CD4-positive, alpha-beta T cell treated with Interferon alpha-2 for 1 hour (primary cell): ENCODE measurements at regions not wholly inside any gene's neighbourhood (a gene's known extent, or its start where the extent isn't known, plus 50 kb on each side); places are given as distances from the start of the nearest gene placed in this dataset.

ENCODE experiments used
- DNase-seq, 2 donors: peaks; one replicate each; pipeline ENCODE4 v3.0.0-alpha.2; 2020 to 2022

DNA sequence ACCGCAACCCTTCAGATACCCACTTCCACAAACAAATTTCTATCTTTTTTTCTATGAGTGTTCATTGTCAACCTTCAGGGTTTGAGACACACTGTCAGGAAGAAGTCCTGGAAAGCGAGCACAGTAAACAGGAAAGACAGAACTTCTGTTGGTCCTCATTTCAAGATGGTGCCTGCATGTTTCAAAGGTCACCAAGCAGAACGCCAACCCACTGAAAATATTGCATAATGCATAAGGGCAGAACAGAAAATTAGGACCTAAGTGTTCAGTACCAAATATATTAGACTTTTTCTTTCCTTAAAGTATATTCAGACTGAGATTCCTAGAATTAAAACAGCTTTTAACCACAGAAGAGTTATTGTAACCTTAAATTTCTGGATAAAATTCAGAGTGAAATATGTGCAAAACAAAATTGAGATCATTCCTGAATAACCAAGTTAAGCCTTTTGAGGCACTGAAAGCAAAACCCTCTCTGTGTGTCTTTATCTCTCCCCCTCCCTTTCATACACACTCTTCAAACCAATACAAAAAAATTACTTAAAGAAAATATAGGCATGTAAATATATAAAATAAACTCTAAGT is 387.8 kb upstream of the THBS1 start:
- DNase-seq = no peak

DNA sequence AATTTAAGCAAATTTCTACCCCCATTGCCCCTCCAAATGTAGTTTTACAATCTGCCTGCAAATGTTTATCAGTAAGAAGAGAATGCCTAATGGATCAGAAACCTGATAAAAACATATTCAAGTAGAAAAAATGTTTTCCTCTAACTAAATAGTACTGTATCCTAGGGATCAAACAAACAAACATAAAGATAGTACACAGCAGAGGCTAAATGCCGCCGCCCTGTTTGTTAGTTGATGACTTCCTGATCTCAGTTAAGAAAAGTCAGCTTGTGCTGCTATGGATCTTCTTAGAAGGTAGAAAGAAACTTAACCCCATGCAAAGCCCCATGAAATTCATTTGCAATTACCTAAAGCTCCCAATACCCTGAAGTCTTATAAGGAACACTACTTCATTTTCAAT is 387.3 kb upstream of the THBS1 start:
- no peak for DNase-seq

DNA sequence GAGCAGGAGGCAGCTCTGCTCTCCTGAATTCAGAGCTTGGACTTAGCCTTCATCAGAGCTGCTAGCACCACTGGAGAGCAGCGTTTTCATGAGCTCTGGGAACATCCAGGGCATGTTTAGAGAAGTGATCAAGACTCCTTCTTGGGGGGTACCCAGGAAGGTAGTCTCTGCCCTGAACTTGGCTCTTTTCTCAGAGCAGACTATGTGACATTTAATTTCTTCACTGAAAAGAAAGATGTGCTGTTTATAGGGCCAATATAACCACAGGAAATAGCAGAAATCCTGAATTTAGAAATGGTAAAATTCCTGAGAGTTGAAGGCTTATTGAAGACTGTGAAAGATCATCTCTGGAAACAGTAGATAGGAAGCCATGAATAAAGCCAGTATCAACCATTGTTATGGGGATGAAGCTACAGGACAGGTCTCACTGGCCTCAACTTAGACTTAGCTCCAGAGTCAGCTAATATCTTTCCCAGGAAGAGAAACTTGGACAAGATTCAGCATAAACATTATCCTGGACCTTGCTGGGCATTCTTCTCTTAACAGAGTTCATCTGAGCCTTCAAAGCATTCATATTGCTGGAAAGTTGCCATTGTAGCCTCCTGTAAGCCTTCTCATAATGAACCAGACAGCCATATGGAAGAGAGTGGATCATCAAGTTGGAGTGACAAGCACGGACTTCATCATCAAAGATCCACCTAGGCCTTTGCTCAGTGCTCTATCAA is 386.6 kb upstream of the THBS1 start:
- DNase-seq = no peak

DNA sequence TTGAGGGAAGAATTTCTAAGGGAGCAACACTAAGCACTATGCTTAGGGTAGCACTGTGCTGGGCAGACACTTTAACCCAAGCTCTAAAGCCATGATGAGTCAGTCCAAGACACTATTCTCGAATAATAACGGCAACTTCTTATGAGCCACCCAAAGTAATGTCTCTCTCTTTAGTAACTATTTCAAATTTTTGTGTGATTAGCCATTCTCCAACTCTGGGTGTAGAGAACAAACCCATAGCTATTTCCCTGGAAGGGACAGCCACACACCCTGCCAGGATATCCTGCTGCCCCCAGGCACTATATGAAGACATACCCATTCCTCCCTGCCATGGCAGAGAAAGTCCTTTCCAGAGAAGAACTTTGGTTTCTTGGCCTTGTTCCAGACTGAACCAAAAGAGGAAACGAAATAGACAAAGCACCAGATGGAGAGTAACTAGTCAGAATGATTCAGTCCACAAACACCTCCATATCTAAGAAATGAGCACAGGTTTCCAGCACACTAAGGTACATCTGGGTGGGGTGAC is 384.9 kb upstream of the THBS1 start:
- no peak for DNase-seq

DNA sequence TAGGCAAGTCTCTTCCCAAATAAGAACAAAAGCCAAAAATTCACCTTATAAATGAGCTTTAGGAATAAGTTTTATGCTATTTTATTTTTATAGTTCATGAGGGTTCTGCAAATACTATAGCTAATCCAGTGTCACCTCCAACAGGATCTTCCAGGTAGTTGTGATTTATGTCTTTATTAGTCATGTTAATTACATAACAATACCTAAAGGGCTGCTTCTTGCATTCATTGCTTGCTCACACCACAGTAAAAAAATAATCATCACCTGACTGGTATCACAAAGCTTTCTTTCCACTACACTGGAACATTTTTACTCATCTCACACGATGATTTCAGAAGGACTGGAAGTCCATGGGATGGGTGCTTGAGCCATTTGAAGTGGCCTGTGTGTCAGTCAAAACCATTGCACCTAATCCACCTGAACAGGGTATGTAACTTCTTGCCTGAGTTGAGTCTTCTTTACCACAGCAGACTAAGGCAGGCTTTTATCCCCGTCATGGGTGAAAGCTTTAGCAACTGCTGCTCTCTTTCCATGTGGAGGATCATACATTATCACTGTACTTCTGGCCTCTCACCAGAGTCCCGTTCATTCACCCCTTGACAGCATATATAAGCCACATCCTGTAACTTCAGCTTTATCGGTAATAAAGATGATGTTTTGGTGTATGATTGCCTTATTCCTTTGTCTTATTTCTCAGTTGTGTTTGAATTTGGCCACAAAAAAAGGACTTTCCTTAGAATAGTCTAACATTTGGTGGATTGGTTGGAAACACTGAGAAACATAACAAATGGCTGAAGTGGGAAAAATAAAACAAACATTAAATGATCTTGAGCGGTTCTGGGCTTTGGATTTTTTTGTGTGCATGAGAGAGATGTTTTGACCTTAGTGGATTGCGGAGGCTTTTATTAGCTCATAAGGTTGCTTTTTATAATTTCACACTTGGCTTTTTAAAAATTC is 382.6 kb upstream of the THBS1 start:
- DNase-seq = no peak

DNA sequence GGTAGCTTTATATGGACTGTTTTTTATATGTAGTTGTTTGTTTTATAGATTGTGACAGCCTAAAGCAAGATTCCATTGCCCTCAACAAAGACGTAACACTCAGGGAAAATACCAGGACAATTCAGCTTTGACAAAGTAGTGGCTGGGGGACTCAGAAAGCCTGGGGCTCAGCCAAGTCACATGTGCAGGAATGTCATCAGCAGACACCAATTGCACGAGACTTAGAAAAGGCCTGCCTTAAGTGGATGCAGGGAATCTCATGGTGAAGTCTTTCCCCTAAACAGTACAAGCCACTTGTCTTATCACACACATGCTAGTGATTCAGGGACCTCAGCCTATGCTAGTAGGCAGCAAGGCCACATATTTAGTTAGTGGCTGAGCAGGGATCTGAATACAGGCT is 381.8 kb upstream of the THBS1 start:
- DNase-seq = no peak

DNA sequence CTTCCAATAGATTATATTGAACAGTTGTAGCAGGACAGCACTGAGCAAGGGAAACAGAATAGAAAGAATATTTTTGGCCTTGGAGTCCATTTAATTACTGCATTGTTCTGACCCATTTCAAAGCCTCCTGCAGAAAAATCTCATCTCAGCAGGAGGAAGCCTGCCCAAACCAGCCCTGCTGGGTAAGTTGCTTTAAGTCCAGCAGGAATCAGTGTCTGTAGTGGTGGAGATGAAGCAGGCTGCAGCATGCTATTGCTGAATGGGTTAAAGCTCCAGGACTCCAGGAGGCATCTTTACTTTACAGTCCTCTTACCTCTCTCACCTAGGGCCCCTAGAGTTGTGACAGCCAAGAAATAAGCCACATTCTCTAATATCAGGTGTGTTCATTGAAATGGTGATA is 380.3 kb upstream of the THBS1 start:
- DNase-seq = no peak

DNA sequence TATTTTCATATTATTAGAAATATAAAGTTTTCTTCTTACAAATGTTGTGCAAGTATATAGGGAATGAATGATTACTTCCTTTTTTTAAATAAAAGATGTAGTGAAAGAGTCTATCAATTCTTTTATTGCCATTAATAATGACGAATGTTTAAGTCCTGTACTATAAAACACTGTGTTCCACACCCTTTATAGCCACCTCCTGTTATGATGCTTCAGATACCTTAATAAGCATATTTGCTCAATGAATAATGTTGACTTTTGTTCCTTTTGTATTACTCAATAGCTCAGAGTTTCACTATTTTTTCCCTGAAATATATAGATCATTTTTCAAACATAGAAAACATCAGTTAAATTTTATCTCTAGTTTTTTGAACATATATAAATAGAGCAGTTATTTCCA is 378.2 kb upstream of the THBS1 start:
- DNase-seq = no peak

DNA sequence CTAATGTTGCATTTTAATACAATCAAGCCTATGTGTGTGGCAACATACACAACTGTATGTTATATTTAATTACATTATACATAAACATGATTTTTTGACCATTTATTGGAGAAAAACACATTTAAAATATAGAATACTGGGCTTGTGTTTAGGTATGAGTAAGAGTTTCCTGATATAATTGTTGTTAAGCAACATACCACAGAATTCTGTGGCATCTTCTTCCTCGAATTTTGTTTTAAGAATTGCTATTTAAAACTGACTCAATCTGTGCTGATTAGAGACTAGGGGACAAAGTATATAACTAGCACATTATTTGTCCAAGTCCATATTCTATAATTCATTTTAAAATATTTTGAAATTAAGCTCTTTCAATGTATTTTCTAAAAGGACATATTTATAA is 376.8 kb upstream of the THBS1 start:
- no peak for DNase-seq

DNA sequence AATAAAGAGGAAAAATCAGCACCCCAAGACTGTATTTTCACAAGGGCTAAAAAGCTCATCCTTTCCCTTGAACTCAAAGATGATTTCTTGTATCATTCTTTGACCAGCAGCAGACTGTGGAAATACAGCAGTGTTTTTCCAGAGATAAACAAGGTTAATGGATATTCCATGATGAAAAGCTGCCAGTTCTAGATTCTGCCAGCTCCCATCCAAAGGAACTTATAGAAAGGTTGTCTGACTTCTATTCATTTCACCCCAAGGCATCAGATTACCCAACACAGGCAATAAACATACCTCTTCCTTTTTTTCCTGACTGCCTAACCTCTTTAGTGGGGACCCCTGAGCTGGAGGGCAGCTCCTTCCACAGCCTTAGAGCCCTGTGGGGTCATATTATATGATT is 375.8 kb upstream of the THBS1 start:
- DNase-seq = no peak

DNA sequence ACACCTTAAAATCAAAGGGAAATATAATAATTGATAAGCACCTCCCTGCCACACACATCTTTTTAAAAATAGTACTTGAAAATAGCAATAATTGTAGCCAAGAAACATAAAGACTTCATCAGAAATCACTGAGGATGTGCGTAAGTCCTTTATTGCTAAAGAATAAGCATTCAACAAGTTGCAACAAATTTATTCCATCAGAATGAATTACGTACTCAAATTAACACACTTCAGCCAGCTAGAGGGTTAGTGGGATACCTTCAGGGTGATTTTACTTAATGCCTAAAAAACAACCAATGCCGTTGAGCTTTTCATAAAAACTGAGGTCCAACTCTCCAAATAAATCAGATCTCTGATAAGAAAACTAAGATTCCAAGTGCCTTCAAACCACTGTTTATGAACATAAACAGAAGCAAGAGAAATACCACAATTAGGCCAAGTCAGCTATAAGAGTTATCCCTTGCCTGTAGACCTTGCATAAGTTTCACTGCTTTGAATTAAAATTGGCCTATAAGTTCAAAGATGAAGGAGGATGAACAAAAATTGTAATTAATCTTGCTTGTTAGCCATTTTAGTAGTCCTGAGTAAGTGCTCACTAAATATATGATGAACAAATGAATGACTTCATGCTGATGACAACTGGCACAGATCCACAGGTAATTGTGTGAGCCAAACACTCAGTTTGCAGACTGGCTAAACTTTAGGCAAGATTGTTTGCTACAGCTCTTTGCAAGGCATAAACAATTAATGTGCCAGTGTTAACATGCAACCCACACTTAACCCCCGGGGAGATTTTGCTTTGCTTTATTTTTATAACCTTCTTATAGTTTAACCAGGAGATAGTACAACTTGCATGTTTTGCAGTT is 375.1 kb upstream of the THBS1 start:
- DNase-seq = no peak

DNA sequence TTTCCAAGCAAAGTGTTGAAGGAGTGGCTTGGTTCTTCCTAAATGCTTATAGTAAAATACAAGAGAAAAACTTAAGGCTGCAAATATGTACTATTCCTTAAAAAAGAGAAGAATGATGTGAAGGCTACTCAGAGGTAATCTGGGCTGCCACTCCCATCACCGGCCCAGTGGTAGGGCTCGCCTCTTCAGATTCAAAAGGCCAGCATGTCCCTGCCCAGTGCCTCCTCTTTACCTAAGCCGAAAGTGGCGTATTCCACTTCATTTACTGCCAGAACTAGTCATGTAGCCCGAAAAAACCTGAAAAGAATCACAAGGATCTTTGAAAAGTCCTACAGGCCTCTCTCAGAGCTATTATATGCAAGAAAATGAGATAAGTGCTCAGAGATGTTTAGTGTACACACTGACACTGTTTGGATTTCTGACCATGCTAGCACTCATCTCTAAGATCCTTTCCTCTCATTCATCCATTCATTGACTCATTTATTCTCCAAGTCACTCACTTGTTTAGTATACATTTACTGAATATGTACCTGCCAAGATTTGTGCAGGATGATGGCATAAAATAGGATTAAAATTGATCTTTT is 373.3 kb upstream of the THBS1 start:
- DNase-seq = no peak

DNA sequence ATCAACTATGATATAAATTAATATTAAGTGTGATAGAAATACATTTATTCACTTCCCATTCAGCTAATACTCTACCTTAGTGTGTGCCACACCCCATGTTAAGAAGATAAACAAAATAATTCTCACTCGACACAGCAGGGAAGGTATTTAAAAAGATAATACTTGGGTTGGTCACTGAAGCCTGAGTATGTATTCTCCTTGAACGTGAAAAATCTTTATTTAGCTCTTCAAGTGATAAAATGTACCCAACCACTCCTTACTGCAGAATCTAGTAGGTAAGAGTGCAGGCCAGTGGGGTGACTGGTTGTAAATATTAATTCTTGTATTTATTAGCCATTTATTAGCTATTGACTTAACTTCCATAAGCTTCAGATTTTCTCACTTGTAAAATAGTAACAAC is 372.7 kb upstream of the THBS1 start:
- no peak for DNase-seq

DNA sequence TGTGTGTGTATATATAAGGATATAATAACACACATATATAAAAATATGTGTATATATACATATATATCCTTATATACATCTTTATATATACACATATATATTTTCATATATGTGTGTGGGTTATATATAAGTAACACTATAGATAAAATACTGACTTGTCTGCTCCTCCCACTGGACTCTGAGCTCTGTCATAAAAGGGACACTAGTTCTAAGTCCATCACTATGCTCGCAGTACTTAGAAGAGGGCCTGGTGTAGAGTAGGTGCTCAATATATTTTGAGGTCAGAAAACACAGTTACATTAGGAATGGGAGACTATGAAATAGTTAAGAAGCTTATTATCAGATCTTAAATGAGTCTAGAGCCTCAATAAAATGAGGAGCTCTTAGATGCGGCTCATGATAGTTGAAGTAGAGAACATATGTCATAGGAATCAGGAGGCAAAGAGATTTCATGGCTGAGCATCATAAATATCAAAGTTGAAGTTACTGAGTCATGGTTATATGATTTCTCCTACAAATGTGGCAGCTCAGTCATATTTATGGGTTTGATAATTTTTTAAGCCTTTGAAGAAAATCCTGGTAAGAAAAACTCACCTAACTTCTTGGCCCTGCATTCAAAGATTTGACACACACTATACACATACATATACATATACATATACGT is 371.2 kb upstream of the THBS1 start:
- DNase-seq = no peak

DNA sequence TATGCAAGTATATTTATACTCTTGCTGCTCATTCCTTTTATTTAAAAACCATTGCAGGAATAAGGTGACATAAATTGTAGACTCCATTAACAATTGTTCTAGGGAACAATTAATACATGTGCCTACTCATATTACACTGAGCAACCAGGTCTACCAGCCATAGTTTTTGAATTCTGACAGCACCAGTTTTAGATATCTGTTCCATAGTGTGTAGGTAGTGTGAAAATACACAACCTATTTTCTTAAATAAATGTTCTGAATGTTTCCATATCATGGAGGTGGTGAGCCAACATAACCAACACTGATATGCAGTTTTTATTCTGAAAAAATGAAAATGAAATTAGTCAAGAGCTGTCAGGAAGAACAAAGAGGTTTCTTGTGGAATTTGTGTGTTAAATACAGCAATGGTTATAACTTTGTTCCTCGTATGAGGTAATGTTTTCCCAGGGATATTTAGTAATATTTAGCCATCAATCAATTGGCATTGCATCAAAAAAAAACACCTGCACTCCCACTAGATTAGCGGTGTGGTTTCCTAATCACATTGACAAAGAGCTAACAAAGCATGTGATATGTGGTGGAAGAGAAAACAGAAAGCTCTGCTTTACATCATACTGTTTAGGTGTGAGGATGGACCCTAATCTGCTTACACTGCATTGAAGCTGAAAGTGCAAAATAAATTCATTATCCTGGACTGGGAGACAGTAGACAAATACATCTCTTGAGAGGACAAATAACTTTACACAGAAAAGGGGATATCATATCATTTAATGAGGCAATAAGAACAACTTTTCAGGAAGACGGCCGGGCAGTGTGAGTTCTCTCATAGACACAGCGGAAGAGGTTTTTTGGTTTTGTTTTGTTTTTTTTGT is 369.5 kb upstream of the THBS1 start:
- no peak for DNase-seq

DNA sequence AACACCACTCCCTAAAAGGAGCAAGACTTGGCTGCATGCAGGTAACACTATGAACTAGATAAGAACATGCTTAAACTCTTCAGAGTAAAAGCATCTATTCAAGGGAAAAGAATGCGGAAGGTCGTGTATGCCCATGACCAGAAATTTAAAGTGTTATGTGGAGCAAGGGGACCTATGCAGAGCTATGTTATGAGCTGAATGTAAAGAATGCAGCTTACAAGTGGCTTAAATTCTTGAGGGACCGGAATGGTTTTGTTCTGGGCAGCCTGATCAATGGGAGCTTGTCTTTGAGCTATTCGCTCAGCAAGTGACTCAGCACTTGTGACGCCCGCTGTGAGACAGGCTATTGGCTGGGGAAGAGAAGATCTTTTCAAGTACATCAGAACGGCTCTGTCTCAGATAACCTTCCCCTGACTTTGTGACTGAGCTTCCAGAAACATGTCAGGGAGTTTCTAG is 367.5 kb upstream of the THBS1 start:
- no peak for DNase-seq

DNA sequence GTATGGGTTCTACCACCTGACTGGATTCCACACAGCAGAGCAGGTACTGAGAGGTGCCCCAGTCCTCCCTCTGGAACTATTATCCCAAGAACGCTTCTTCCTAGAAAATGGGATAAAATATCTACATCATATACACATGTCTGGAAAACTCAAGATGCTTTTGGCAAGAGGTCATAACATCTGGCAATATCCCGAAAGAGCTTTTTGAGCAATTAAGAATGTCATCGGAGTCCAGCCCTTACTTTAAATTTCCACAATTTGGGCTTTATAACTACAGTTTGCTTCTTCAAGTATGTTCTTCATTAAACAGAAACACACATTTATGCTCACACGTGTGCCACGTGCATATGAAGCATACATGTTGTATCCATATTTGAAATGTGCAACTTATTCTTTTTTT is 365.9 kb upstream of the THBS1 start:
- DNase-seq = no peak

DNA sequence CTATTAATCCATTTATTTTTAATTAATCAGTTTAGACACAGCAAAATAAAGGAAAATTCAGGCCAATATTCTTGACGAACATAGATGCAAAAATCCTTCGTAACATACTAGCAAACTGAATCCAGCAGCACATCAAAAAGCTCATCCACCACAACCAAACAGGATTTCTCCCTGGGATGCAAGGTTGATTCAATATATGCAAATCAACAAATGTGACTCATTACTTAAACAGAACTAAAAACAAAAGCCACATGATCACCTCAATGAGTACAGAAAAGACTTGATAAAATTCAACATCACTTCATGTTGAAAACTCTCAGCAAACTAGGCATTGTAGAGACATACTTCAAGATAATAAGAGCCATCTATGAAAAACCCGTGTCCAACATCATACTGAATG is 364.1 kb upstream of the THBS1 start:
- no peak for DNase-seq

DNA sequence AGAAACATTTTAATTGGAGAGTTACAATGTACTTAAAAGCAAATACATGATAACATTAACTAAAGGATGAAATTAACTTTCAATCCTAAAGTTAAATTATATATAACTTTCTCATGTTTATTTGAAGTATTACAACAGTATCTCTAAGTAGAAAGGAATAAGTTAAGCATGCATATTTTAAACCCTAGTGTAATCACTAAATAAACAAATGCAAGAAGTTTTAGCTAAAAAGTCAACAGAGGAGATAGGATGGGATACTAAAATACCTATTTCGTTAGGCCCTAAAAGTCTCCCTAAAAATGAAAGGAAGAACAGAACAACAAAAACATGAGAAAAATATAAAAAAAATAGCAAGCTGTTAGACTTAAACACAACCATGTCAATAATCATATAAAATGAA is 361.3 kb upstream of the THBS1 start:
- no peak for DNase-seq

DNA sequence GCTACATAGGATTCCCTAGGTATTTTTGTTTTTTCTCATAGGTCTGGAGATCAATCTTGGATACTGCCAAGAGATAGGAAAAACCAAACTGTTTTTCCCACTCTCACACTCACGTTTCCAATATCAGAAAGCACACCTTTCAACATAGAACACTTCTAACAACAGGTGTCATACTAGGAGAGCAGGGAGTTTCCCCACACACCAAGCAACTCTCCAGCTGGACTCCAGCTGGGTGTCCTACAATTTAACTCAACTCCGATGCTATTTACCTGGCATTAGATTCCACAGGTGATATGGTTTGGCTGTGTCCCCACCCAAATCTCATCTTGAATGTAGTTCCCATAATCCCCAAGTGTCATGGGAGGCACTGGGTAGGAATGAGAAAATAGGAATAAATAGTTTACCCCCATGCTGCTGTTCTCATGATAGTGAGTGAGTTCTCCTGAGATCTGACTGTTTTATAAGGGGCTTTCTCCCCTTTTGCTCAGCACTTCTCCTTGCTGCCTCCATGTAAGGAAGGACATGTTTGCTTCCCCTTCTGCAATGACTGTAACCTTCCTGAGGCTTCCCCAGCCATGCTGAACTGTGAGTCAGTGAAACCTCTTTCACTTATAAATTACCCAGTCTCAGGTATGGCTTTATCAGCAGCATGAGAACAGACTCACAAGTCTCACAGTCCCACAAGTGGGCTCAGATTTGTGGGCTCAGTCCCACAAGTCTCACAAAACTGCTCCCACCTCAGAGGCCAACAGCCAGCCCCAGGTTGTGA is 354.5 kb upstream of the THBS1 start:
- DNase-seq = no peak
